HG03575 (cell line): ENCODE measurements at regions not wholly inside any gene's neighbourhood (a gene's known extent, or its start where the extent isn't known, plus 50 kb on each side); places are given as distances from the start of the nearest gene placed in this dataset.
"Not testable (repeated sequence)": the region's sequence is repeated elsewhere in the genome, so short reads cannot be mapped to it uniquely, and the experiment has no call there.

Source experiments
- ATAC-seq: cut with Tn5 transposase; IDR thresholded peaks from one replicate; pipeline ENCODE4 v1.9.1; 2021; ENCODE audit not compliant: unreplicated experiment, insufficient number of reproducible peaks, low FRiP score; ENCODE audit errors: extremely low read depth

- no peak for ATAC-seq
These were observed 992.6 kb downstream of the PCDH9 start for GRCh38 chr13:66237411-66238062.

DNA sequence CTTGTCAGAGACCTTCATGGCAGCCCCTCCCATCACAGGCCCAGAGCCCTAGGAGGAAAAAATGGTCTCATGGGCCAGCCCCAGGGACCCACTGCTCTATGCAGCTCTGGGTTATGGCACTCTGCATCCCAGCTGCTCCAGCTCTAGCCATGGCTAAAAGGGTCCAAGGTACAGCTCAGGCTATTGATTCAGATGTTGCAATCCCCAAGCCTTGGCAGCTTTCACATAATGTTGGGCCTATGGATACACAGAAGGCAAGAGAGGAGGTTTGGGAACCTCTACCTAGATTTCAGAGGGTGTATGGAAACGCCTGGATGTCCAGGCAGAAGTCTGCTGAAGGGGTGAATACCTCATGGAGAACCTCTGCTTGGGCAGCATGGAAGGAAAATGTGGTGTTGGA, 996.0 kb downstream of the PCDH9 start:
- no peak for ATAC-seq

DNA sequence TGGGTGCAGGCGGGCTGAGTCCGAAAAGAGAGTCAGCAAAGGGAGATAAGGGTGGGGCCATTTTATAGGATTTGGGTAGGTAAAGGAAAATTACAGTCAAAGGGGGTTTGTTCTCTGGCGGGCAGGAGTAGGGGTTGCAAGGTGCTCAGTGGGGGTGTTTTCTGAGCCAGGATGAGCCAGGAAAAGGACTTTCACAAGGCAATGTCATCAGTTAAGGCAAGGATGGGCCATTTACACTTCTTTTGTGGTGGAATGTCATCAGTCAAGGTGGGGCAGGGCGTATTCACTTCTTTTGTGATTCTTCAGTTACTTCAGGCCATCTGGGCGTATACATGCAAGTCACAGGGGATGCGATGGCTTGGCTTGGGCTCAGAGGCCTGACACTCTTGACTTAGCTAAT, 998.2 kb downstream of the PCDH9 start:
- not testable (repeated sequence) for ATAC-seq

DNA sequence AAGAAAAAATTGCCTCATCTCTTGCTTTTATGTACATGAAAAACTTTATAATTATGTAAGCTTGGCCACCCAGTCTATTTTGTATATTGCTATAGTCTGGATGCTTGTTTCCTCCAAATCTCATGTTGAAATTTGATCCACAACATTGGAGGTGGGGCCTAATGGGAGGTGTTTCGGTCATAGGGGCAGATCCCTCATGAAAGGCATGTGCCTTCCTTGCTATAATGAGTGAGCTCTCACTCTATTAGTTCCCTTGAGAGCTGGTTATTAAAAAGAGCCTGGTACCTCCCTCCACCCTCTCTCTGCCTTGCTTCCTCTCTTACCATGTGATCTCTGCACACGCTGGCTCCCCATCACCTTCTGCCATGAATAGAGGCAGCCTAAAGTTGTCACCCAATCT, 1005.1 kb downstream of the PCDH9 start:
- no peak for ATAC-seq

DNA sequence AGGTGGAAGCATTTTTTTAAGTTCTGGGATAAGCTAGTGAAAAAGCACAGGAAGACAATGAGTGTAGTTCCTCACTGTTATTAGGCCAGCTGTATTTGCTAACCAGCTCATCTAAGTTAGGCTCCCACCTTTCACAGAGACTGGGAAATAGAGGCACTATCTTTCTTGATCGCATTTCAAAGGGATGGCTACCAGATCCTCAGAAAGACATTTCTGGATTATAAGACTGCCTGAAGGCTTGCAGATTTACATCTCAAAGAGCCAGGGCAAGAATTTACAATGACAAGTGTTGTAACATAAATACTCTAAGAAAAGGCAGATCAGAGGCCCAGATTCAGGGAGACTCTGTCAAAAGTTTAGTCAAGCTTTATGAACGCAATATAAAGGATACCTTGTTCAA, 1005.5 kb downstream of the PCDH9 start:
- no peak for ATAC-seq

GRCh38 chr13:66222926-66223325, 1007.2 kb downstream of the PCDH9 start:
- no peak for ATAC-seq

- ATAC-seq: no peak
These were observed 1008.0 kb downstream of the PCDH9 start for GRCh38 chr13:66222127-66222526.

GRCh38 chr13:66219506-66219905, 1010.6 kb downstream of the PCDH9 start:
- ATAC-seq: no peak

GRCh38 chr13:66218583-66218982, 1011.6 kb downstream of the PCDH9 start:
- no peak for ATAC-seq

- no peak for ATAC-seq
These were observed 1013.4 kb downstream of the PCDH9 start for GRCh38 chr13:66216728-66217127.

- no peak for ATAC-seq
These were observed 1015.7 kb downstream of the PCDH9 start for GRCh38 chr13:66214467-66214866.

GRCh38 chr13:66212511-66212910, 1017.6 kb downstream of the PCDH9 start:
- no peak for ATAC-seq

DNA sequence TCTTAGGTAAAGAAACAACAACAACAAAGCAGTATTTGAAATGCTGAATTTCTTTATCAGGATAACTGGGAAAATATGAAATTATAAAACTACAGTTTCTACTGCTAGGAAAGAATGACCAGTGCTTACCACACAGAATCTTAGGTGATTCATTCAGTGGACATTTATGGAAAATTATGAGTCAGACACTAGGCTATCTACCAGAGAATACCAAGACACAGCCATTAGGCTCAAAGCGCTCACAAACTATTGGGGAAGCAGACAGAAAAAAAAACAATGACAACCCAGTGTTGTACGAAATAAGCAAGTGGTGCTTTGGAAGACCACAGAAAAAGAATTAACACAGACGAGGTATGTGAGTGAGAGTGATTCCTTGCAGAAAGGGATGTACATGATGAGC, 1019.5 kb downstream of the PCDH9 start:
- ATAC-seq: no peak

DNA sequence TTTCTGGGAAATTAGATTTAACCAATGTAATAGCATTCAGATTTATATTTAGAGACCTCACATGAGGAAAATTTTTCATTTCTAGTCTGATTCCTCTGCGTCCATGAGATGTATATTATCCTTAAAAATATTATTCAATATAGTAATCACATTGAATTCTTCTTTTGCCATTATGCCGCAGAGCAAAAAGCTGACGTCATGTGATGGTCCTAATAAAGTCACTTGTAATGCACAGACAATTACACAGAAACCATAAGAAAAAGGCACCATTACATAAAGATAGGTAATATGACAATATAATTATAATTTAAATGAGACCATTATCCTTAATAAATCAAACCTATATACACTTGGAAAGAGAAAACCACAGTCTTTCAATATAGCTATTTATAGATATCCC, 1021.5 kb downstream of the PCDH9 start:
- ATAC-seq: no peak

- ATAC-seq: no peak
These were observed 1022.5 kb downstream of the PCDH9 start for GRCh38 chr13:66207610-66208009.

- ATAC-seq: no peak
These were observed 1024.3 kb downstream of the PCDH9 start for GRCh38 chr13:66205807-66206206.

DNA sequence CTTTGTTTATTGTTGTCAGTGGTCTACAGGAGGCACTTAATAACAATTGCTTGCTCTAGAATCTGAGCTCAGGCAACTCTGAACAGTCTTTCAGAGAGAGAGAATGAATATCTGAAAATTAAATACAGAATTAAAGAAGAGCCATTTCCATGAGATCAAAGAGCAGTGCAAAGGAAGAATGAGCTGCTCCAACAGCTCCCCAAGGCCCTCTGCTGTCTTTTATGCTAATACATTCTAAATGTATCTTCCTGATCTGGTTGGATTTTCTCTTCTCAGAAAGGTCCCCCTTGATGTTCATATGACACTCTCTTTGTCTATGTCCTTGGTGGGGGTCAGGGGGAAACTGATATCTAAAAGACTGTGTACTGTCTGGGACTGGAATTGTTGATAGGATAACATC, 1029.6 kb downstream of the PCDH9 start:
- ATAC-seq: no peak

DNA sequence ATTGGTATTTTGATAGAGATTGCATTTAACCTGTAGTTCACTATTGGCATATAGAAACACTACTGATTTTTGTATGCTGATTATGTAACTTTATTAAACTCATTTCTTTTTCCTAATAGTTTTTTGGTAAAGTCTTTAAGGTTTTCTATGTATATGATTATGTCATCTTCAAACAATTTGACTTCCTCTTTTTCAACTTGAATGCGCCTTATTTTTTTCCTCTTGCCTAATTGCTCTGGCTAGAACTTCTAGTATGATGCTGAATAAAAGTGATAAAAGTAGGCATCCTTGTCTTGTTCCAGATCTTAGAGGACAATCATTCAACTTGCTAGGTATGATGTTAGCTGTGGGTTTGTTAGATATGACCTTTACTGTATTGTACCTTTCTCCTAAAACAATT, 1034.9 kb downstream of the PCDH9 start:
- no peak for ATAC-seq

GRCh38 chr13:66189986-66190385, 1040.2 kb downstream of the PCDH9 start:
- no peak for ATAC-seq

DNA sequence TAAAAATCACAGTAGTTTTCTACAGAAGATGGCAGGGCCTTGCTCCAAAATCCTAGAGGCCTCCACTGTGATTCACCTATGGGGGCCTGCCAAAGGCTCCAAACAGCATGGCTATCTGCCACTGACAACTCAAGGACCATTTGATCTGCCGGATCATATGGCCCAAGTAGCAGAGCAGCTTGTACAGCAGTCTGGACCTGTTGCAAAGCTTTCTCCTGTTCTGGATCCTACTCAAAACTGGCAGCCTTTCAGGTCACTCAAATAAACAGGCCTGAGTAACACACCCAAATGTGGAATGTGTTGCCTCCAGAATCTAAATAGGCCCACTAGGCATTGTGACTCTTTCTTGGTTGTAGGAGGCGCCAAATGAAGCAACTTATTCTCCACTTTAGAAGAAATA, 1049.3 kb downstream of the PCDH9 start:
- ATAC-seq: no peak

GRCh38 chr13:66171920-66172319, 1058.2 kb downstream of the PCDH9 start:
- no peak for ATAC-seq
